Esophagus (tissue), 2 donors: ENCODE measurements at regions not wholly inside any gene's neighbourhood (a gene's known extent, or its start where the extent isn't known, plus 50 kb on each side); places are given as distances from the start of the nearest gene placed in this dataset.
A peak's percentile ranks its signal among the peaks of the same experiment; 100 is the strongest.

Source experiments
- H3K27ac ChIP-seq, 2 donors: one replicate each; pipeline ENCODE4 v1.5.1; 2013; ENCODE audit warnings: low read depth in 2 of 2, mild to moderate bottlenecking in 2 of 2, inconsistent platforms in 1 of 2, low read length in 1 of 2, moderate library complexity in 1 of 2
- H3K27me3 ChIP-seq, 2 donors: one replicate each; pipeline ENCODE4 v1.6.1; 2013; ENCODE audit warnings: low read length in 2 of 2, control low read depth in 1 of 2, mild to moderate bottlenecking in 1 of 2; ENCODE audit not compliant: insufficient read depth in 2 of 2, control insufficient read depth in 1 of 2
- H3K36me3 ChIP-seq, 2 donors: one replicate each; pipeline ENCODE4 v1.6.1; 2013; ENCODE audit warnings: low read length in 1 of 2; ENCODE audit not compliant: control insufficient read depth in 2 of 2, insufficient read depth in 2 of 2
- H3K4me1 ChIP-seq, 2 donors: one replicate each; pipeline ENCODE4 v1.6.1; 2013; ENCODE audit warnings: low read length in 1 of 2; ENCODE audit not compliant: control insufficient read depth in 2 of 2, insufficient read depth in 2 of 2
- H3K4me3 ChIP-seq, 2 donors: one replicate each; pipeline ENCODE4 v1.5.1; 2013; ENCODE audit warnings: low read length in 2 of 2, mild to moderate bottlenecking in 2 of 2, low read depth in 1 of 2, moderate library complexity in 1 of 2
- H3K9me3 ChIP-seq, 2 donors: one replicate each; pipeline ENCODE4 v1.6.1; 2013; ENCODE audit warnings: mild to moderate bottlenecking in 2 of 2, low read depth in 1 of 2, low read length in 1 of 2, moderate library complexity in 1 of 2; ENCODE audit not compliant: control insufficient read depth in 2 of 2, insufficient read depth in 1 of 2
- WGBS, 2 donors: extraction: QIAGEN DNeasy Blood & Tissue Kit; methylation state at CpG; one replicate each; pipeline ENCODE4 v1.1.7; 2013; 5-methylcytosine and 5-hydroxymethylcytosine counted together
- donor health status: healthy with polysubstance abuse.
- donor health status: Bipolar disorder and iron deficiency.

GRCh38 chr12:87171356-87171755 is 857.8 kb downstream of the C12orf50 start:
- Histone ChIP-seq H3K4me1 (no peaks in the 10 kb centered on the region), H3K4me3 (no peak overlapping the region)
- WGBS, 2 donors: 87 to 93% methylated on average over 16 of the region's 16 CpGs

GRCh38 chr12:87169010-87169409 is 860.2 kb downstream of the C12orf50 start:
- Histone ChIP-seq H3K36me3 (no peaks in the 10 kb centered on the region), H3K4me1 (no peaks in the 10 kb centered on the region), H3K27me3 (no peaks in the 10 kb centered on the region), H3K9me3 (peaks cover 6% of the 10 kb centered on the region in 2 donors), H3K27ac (no peak overlapping the region), H3K4me3 (no peak overlapping the region)

More at GRCh38 chr12:87171356-87171755, 857.8 kb downstream of the C12orf50 start:
- no peaks in the 10 kb centered on the region for H3K36me3 ChIP-seq
- H3K27me3 ChIP-seq: no peaks in the 10 kb centered on the region
- no peak overlapping the region for H3K27ac ChIP-seq
- H3K9me3 ChIP-seq: no peaks in the 10 kb centered on the region

GRCh38 chr12:87165733-87166375 is 863.3 kb downstream of the C12orf50 start:
- no peak overlapping the region for H3K27ac ChIP-seq
- H3K27me3 ChIP-seq: no peaks in the 10 kb centered on the region
- peaks cover 6% of the 10 kb centered on the region in 2 donors for H3K9me3 ChIP-seq
- no peak overlapping the region for H3K4me3 ChIP-seq
- H3K4me1 ChIP-seq: no peaks in the 10 kb centered on the region
- WGBS, 2 donors: 88 to 96% methylated on average over 3 of the region's 3 CpGs
- no peaks in the 10 kb centered on the region for H3K36me3 ChIP-seq

GRCh38 chr12:87163122-87163521 is 866.1 kb downstream of the C12orf50 start:
- Histone ChIP-seq H3K36me3 (no peaks in the 10 kb centered on the region), H3K9me3 (peaks cover 6% of the 10 kb centered on the region in 2 donors), H3K4me3 (no peak overlapping the region), H3K4me1 (no peaks in the 10 kb centered on the region), H3K27ac (no peak overlapping the region), H3K27me3 (no peaks in the 10 kb centered on the region)
- WGBS, 2 donors: 32 to 43% methylated on average over 1 of the region's 1 CpG

- no peaks in the 10 kb centered on the region for H3K4me1 ChIP-seq
- WGBS, 2 donors: 63 to 70% methylated on average over 1 of the region's 1 CpG
These were observed 868.2 kb downstream of the C12orf50 start for GRCh38 chr12:87160848-87161601.

GRCh38 chr12:87157791-87158190 is 871.4 kb downstream of the C12orf50 start:
- Histone ChIP-seq H3K4me1 (no peaks in the 10 kb centered on the region), H3K36me3 (no peaks in the 10 kb centered on the region), H3K27me3 (no peaks in the 10 kb centered on the region), H3K4me3 (no peak overlapping the region), H3K9me3 (no peaks in the 10 kb centered on the region), H3K27ac (no peak overlapping the region)
- WGBS, 2 donors: 85 to 87% methylated on average over 6 of the region's 6 CpGs

More at GRCh38 chr12:87160848-87161601, 868.2 kb downstream of the C12orf50 start:
- Histone ChIP-seq H3K4me3 (no peak overlapping the region), H3K27me3 (no peaks in the 10 kb centered on the region), H3K36me3 (no peaks in the 10 kb centered on the region), H3K9me3 (peaks cover 5% of the 10 kb centered on the region in 2 donors), H3K27ac (no peak overlapping the region)

- H3K4me3 ChIP-seq: no peak overlapping the region
- 79% methylated on average over 2 of the region's 2 CpGs for WGBS, 2 donors
- H3K27ac ChIP-seq: no peak overlapping the region
- H3K9me3 ChIP-seq: no peaks in the 10 kb centered on the region
- peaks cover 0 to 6% of the 10 kb centered on the region in 2 donors for H3K4me1 ChIP-seq
- no peaks in the 10 kb centered on the region for H3K27me3 ChIP-seq
- H3K36me3 ChIP-seq: no peaks in the 10 kb centered on the region
These were observed 873.6 kb downstream of the C12orf50 start for GRCh38 chr12:87155621-87156020.

- 71 to 80% methylated on average over 1 of the region's 1 CpG for WGBS, 2 donors
- H3K4me1 ChIP-seq: peaks cover 0 to 6% of the 10 kb centered on the region in 2 donors
- no peak overlapping the region for H3K27ac ChIP-seq
- H3K9me3 ChIP-seq: no peaks in the 10 kb centered on the region
- no peak overlapping the region for H3K4me3 ChIP-seq
- no peaks in the 10 kb centered on the region for H3K36me3 ChIP-seq
- H3K27me3 ChIP-seq: no peaks in the 10 kb centered on the region
These were observed 876.2 kb downstream of the C12orf50 start for GRCh38 chr12:87152841-87153528.

- peaks cover 0 to 6% of the 10 kb centered on the region in 2 donors for H3K4me1 ChIP-seq
- no peaks in the 10 kb centered on the region for H3K27me3 ChIP-seq
- no peaks in the 10 kb centered on the region for H3K9me3 ChIP-seq
- H3K36me3 ChIP-seq: no peaks in the 10 kb centered on the region
- H3K4me3 ChIP-seq: no peak overlapping the region
- peak overlapping the region; percentile 65 to 83 for H3K27ac ChIP-seq
- WGBS, 2 donors: 45 to 48% methylated on average over 2 of the region's 2 CpGs
These were observed 877.1 kb downstream of the C12orf50 start for GRCh38 chr12:87152075-87152474.
